Kidney glomerular epithelial cell (primary cell): ENCODE measurements at regions not wholly inside any gene's neighbourhood (a gene's known extent, or its start where the extent isn't known, plus 50 kb on each side); places are given as distances from the start of the nearest gene placed in this dataset.
"Not testable (repeated sequence)": the region's sequence is repeated elsewhere in the genome, so short reads cannot be mapped to it uniquely, and the experiment has no call there.

Source experiments
- DNase-seq: peaks from one replicate; lab custom pipeline; 2025; lab: John Stamatoyannopoulos, UW

DNA sequence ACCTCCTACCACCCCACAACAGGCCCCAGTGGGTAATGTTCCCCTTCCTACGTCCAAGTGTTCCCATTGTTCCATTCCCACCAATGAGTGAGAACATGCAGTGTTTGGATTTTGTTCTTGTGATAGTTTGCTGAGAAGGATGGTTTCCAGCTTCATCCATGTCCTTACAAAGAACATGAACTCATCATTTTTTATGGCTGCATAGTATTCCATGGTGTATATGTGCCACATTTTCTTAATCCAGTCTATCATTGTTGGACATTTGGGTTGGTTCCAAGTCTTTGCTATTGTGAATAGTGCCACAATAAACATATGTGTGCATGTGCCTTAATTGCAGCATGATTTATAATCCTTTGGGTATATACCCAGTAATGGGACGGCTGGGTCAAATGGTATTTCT is 81.6 kb downstream of the P2RY10 start:
- not testable (repeated sequence) for DNase-seq

- DNase-seq: no peak
Measured at GRCh38 chrX:79035421-79035820, 90.2 kb downstream of the P2RY10 start.

DNA sequence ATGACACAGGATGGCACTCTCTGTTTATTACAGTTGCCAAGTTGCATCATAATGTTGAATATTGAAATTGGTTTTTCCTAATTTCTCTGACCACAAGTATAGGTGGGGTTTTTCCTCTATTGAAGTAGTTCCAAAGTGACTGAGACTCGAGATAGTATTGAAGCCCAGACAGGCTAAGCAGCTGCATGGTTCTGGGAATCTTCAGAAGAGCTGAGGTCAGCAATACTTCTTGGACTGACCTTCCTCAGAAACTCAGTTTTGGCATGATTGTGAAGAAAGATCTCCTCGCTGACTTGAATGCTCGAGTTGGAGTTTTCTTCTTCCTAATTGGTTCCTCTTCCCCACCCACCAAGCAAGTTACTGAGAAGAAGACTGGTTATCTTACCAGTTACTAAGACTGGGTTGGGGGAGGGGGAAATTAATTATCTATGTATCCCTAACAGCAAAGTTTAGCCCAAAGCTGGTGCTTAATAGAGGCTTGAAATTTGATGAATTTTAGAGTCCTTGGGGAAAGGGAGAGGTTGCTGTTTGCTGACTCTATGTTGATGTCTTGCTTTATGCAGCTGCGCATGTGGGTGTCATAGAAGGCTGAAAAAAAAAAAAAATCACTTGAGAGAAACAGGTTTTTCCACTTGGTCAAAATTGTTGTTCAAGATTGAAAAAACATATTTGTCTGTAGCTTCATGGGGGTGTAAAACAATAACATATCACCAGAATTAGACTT is 91.1 kb downstream of the P2RY10 start:
- DNase-seq: no peak

GRCh38 chrX:79065696-79066095 is 78.8 kb upstream of the GPR174 start:
- DNase-seq: no peak

- no peak for DNase-seq
Measured at GRCh38 chrX:79078114-79078513, 66.4 kb upstream of the GPR174 start.

DNA sequence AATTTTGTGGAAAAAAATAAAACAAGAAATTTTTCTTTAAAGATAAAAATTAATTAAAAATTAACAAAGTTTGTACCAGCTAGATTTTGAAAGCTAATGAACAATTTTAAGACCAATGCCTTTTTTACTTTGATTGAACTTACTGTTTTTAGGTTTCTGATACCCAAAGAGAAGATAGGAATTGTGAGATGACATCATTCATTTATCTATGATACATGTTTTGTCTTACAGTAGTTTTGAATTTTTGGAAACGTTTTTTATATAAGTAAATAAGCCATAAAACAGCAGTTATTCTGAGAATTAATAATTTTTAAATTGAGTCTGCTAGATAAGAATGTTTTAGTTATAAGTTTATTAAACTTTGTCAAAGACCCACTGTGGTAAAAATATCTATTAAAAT is 65.0 kb upstream of the GPR174 start:
- no peak for DNase-seq

DNA sequence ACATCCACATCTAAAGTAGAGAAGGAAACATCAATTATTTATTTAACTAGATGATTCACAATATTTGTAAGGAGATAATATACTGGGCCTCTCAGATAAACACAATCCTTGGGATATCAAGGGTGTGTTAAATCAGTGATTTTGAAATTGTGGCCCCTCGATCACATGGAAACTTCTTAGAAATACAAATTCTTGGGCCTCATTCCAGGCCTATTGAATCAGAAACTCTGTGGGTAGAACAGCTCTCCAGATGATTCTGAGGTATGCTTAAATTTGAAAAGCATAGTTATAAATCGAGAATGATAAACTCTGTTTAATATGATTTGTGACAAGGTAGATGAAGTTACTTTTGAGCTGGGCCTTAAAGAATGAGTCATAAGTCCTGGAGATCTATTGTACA is 64.3 kb upstream of the GPR174 start:
- DNase-seq: peak; percentile 0

DNA sequence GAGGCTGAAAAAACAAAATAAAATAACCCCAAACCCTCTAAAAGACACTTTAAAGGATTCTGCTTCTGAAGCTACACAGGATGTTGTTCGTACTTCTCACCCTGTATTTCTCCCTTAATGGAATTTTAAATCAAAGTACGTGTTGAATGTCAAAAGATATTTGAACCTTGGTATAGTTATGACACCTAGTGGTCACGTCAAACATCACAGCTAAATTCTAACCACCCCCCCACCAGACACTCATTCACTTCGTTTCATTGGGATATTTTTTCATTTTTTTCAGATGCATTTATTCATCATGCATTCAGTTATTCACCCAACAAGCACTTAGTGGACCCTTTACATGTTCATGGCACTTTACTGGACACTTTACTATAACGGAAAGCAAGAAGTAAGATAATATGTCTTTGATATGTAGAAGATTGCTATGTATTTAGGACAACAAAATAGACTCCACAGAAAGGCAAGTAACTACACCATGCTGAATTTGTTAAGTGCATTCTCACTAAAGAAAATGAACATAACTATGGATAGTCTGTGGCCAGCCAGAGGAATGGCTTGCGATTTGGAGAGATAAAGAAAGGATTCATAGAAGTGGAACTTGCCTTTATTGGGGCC is 62.5 kb upstream of the GPR174 start:
- peak; percentile 15 for DNase-seq

GRCh38 chrX:79082899-79083298 is 61.6 kb upstream of the GPR174 start:
- no peak for DNase-seq

DNA sequence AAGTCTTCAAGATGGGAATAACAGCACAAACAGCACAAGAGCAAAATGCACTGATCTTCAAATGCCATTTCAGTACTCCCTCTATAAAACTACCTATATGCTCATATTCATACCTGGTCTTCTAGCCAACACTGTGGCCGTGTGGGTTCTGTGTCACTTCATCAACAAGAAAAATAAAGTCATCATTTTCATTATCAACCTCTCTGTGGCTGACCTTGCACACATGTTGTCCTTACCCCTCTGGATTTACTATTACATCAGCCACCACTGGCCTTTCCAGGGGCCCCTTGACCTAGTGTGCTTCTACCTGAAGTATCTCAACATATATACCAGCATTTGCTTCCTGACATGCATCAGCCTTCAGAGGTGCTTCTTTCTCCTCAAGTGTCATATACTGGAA is 59.6 kb upstream of the GPR174 start:
- no peak for DNase-seq

GRCh38 chrX:79089896-79090584 is 54.4 kb upstream of the GPR174 start:
- no peak for DNase-seq

- DNase-seq: no peak
Measured at GRCh38 chrX:79094075-79094832, 50.2 kb upstream of the GPR174 start.
